ENCODE measurements at regions not wholly inside any gene's neighbourhood (a gene's known extent, or its start where the extent isn't known, plus 50 kb on each side); places are given as distances from the start of the nearest gene placed in this dataset.

DNA sequence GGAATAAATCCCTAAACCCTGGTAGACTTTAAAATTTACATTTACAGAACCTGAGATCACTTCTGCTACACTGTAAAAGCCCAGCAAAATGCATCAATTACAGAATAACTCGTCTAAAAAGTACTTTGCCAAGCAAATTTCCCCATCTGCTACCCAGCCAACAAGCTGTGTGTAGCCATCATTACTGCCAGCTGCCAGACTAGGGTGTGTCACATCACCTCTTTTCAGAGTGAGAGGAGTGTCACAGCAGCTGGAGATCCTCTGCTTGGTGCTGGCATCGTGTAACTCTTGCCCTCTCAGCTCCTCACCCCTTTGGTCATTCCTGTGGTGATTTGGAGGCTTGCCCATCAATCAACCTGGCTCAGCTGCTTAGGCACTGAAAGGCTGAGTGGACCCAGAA, 340.4 kb upstream of the MMADHC start:
- Histone ChIP-seq H3K36me3 (ENCODE audit: control insufficient read depth, insufficient read depth, low read length) (no peaks in the 10 kb centered on the region), H3K4me1 (ENCODE audit: control insufficient read depth, insufficient read depth, low read length) (no peaks in the 10 kb centered on the region), H3K27me3 (ENCODE audit: control insufficient read depth, insufficient read depth, low read length) (no peaks in the 10 kb centered on the region), H3K27ac (ENCODE audit: low read depth, low read length) (no peak overlapping the region), H3K4me3 (ENCODE audit: low read length) (no peak overlapping the region), H3K9ac (ENCODE audit: low read length) (no peak overlapping the region)

DNA sequence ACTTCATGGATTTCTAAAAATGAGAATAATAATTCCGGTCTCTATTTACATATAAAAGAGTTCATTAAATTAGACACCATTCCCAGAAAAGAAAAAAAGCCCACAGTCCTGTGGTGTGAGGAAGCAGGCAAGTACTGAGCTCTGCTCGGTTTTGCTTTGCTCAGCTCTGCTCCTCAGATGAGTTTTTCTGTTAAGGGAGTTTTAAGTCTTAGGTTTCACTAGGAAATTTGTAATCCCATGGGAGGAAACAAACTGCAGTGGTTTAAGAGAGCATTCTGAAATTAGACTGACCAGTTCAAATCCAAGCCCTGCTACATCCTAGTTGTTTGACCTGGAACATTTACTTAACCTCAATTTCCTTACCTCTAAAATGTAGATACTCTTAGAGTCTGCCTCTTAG, 338.6 kb upstream of the MMADHC start:
- Histone ChIP-seq H3K9ac (ENCODE audit: low read length) (no peak overlapping the region), H3K27me3 (ENCODE audit: control insufficient read depth, insufficient read depth, low read length) (no peaks in the 10 kb centered on the region), H3K27ac (ENCODE audit: low read depth, low read length) (no peak overlapping the region), H3K4me3 (ENCODE audit: low read length) (no peak overlapping the region), H3K4me1 (ENCODE audit: control insufficient read depth, insufficient read depth, low read length) (no peaks in the 10 kb centered on the region), H3K36me3 (ENCODE audit: control insufficient read depth, insufficient read depth, low read length) (no peaks in the 10 kb centered on the region)

DNA sequence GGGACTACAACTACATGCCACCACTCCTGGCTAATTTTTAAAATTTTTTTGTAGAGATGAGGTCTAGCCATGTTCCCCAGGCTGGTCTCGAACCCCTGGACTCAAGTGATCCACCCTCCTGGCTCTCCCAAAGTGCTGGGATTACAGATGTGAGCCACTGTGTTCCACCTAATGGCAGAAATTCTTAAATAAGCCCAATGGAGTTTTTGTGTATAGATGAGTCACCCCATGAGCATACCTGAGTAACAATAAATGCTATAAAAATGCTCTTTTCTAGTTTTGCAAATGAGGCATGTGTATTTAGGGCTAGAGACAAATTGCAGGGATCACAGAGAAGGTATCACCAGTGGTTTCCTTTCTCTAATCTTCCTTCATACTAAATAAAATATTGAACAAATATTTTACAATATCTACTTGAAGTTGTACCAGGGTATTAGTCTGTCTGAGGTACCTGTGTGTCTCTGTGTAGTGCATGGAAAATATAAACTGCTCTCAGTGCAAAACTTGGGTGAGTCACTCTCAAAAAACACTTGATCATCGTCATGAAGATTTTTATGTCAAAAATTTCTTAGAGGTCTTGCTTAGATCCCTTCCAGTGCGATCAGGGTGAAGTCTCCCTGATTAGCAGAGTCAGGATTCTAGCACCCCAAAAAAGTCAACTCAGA, 337.1 kb upstream of the MMADHC start:
- H3K4me3 ChIP-seq (ENCODE audit: low read length), result no peak overlapping the region
- H3K27ac ChIP-seq (ENCODE audit: low read depth, low read length), result no peak overlapping the region
- H3K36me3 ChIP-seq (ENCODE audit: control insufficient read depth, insufficient read depth, low read length), result no peaks in the 10 kb centered on the region
- H3K9ac ChIP-seq (ENCODE audit: low read length), result no peak overlapping the region
- no peaks in the 10 kb centered on the region for H3K4me1 ChIP-seq (ENCODE audit: control insufficient read depth, insufficient read depth, low read length)
- no peaks in the 10 kb centered on the region for H3K27me3 ChIP-seq (ENCODE audit: control insufficient read depth, insufficient read depth, low read length)

DNA sequence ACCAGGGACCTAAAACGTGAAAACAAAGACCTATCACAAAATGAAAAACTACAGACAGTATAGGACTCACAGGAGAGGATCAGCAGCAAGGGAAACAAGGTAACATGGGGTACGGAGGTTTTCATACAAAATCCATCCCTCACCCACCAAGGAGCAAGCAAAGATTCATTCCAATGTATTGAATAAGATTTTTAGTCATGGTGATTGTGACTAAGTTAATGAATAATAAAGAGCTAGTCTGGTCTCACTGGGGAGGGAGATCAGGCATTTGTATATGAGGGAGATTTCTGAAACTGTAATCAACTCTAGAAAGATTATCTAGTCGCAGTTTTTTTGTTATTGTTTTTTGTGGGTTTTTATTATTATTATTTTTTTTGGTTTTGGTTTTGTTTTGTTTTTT, 336.5 kb upstream of the MMADHC start:
- Histone ChIP-seq H3K27ac (ENCODE audit: low read depth, low read length) (no peak overlapping the region), H3K9ac (ENCODE audit: low read length) (no peak overlapping the region), H3K4me3 (ENCODE audit: low read length) (no peak overlapping the region), H3K36me3 (ENCODE audit: control insufficient read depth, insufficient read depth, low read length) (no peaks in the 10 kb centered on the region), H3K4me1 (ENCODE audit: control insufficient read depth, insufficient read depth, low read length) (no peaks in the 10 kb centered on the region), H3K27me3 (ENCODE audit: control insufficient read depth, insufficient read depth, low read length) (no peaks in the 10 kb centered on the region)

DNA sequence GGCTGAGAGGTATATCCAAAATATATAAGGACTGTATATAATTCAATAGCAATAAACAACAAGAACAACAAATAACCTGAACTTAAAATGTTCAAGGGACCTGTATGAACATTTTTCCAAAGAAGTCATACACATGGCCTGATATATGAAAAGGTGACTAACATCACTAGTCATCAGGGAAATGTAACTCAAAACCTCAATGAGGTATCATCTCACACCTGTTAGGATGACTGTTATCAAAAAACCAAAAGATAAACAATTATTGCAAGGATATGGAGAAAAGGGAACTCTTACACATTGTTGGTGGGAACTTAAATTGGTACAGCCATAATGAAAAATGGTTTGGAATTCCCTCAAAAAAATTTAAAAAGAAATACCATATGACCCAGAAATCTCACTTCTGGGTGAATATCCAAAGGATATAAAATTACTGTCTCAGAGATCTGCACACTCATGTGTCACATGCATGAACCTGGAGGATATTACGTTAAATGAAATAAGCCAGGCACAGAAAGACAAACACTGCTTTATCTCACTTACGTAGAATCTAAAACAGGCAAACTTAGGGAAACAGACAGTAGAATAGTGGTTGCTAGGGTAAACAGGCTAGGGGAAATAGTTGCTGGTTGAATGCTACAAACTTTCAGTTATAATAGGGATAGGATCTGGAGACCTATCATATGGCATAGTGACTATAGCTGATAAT, 334.5 kb upstream of the MMADHC start:
- Histone ChIP-seq H3K36me3 (ENCODE audit: control insufficient read depth, insufficient read depth, low read length) (no peaks in the 10 kb centered on the region), H3K27me3 (ENCODE audit: control insufficient read depth, insufficient read depth, low read length) (no peaks in the 10 kb centered on the region), H3K27ac (ENCODE audit: low read depth, low read length) (no peak overlapping the region), H3K4me3 (ENCODE audit: low read length) (no peak overlapping the region), H3K9ac (ENCODE audit: low read length) (no peak overlapping the region), H3K4me1 (ENCODE audit: control insufficient read depth, insufficient read depth, low read length) (no peaks in the 10 kb centered on the region)

DNA sequence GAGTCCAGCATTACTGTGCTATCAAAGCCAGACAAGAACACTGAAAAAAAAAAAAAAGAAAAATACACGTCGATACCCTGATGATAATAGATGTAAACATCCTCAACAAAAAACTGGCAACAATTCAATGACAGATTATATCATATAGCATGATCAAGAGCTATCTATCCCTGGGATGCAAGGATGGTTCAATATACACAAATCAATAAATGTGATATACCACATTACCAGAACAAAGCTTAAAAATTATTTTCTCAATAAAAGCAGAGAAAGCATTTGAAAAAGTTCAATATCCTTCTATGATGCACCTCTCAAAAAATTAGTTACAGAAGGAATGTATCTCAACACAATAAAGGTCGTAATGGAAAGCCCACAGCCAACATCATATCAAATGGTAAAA, 332.8 kb upstream of the MMADHC start:
- H3K27me3 ChIP-seq (ENCODE audit: control insufficient read depth, insufficient read depth, low read length), result no peaks in the 10 kb centered on the region
- H3K27ac ChIP-seq (ENCODE audit: low read depth, low read length), result no peak overlapping the region
- H3K4me1 ChIP-seq (ENCODE audit: control insufficient read depth, insufficient read depth, low read length), result no peaks in the 10 kb centered on the region
- no peaks in the 10 kb centered on the region for H3K36me3 ChIP-seq (ENCODE audit: control insufficient read depth, insufficient read depth, low read length)
- no peak overlapping the region for H3K9ac ChIP-seq (ENCODE audit: low read length)
- H3K4me3 ChIP-seq (ENCODE audit: low read length), result no peak overlapping the region

DNA sequence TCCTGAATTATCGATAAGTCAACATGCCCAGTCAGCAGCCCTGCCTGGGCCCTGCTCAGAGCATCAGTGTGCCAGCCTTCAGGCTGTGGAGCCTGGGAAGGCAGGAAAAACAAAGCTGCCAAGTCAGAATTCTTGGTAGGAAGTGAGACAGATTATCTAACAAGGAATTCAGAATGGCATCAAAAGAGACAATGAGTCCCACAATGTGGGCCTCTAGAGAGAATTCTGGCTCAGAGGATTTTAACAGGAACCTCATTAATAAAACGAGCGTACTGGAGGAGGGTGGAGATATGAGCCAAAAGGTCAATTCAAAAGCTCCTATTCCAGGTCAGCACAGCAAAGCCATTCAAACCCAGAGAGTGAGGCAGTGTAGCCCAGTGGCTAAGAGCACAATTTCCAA, 327.6 kb upstream of the MMADHC start:
- no peak overlapping the region for H3K4me3 ChIP-seq (ENCODE audit: low read length)
- H3K36me3 ChIP-seq (ENCODE audit: control insufficient read depth, insufficient read depth, low read length), result no peaks in the 10 kb centered on the region
- H3K27ac ChIP-seq (ENCODE audit: low read depth, low read length), result no peak overlapping the region
- H3K9ac ChIP-seq (ENCODE audit: low read length), result no peak overlapping the region
- no peaks in the 10 kb centered on the region for H3K27me3 ChIP-seq (ENCODE audit: control insufficient read depth, insufficient read depth, low read length)
- no peaks in the 10 kb centered on the region for H3K4me1 ChIP-seq (ENCODE audit: control insufficient read depth, insufficient read depth, low read length)

DNA sequence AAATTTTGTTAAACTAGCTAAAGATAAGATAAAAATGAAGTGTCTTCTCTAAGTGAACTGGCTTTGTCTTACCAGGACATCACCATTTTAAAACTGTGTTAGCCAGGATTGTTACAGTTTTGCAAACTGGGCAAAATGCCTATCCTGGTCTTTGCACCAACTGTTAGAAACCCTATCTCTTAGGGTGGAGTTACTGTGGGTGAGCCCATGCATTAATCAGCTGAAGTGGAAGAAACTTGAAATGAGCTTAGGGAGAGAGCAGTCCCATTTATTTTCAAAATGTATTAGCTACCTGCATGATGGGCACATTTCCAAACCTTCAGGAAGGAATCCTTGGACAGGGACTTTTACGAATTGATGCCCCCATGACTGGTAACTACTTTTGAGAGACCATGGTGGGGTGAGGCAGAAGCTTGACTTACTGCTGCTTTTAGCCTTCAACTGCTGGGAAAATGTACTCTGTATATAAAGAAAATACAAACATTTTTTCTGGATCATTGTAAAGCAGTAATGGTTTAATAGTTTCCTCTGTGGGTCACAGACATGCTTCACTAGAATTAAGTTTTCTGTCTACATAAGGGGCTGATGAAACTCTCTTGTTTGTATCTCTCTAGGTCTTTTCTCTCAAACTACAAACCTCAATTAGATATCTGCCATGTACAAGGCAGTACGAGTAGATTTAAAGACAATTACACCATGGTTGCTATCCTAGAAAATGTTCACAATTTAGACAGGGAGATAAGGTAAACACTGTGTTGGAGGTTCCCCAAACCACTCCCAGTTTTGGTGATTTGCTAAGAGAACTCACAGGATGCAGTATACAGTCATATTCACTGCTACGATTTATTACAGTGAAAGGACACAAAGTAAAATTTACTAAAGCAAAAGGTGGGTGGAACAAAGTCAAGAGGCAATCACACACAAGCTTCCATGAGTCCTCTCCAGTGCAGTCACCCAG, 321.4 kb upstream of the MMADHC start:
- H3K4me3 ChIP-seq (ENCODE audit: low read length), result no peak overlapping the region
- no peak overlapping the region for H3K9ac ChIP-seq (ENCODE audit: low read length)
- no peak overlapping the region for H3K27ac ChIP-seq (ENCODE audit: low read depth, low read length)
- H3K4me1 ChIP-seq (ENCODE audit: control insufficient read depth, insufficient read depth, low read length), result no peaks in the 10 kb centered on the region
- H3K36me3 ChIP-seq (ENCODE audit: control insufficient read depth, insufficient read depth, low read length), result no peaks in the 10 kb centered on the region
- H3K27me3 ChIP-seq (ENCODE audit: control insufficient read depth, insufficient read depth, low read length), result no peaks in the 10 kb centered on the region

DNA sequence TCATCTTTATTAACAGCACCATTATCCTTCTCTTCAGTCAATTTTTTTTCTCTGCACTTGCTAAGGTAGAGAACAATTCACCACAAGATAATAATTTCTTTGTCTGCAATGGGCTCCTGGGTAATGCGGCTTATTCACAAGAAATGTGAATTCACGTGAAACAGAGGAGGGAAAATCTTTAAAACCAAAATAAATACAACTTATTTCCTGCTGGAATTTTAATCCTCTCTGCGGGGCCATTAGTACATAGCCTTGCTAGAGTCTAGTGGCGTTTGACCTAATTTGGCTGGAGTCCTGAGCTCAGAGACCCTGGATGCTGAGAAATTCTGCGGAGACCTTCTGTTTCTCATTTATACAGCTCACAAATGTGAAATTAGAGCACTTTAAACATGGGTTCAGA, 319.3 kb upstream of the MMADHC start:
- Histone ChIP-seq H3K27ac (ENCODE audit: low read depth, low read length) (no peak overlapping the region), H3K9ac (ENCODE audit: low read length) (no peak overlapping the region), H3K4me1 (ENCODE audit: control insufficient read depth, insufficient read depth, low read length) (no peaks in the 10 kb centered on the region), H3K36me3 (ENCODE audit: control insufficient read depth, insufficient read depth, low read length) (no peaks in the 10 kb centered on the region), H3K27me3 (ENCODE audit: control insufficient read depth, insufficient read depth, low read length) (no peaks in the 10 kb centered on the region), H3K4me3 (ENCODE audit: low read length) (no peak overlapping the region)

DNA sequence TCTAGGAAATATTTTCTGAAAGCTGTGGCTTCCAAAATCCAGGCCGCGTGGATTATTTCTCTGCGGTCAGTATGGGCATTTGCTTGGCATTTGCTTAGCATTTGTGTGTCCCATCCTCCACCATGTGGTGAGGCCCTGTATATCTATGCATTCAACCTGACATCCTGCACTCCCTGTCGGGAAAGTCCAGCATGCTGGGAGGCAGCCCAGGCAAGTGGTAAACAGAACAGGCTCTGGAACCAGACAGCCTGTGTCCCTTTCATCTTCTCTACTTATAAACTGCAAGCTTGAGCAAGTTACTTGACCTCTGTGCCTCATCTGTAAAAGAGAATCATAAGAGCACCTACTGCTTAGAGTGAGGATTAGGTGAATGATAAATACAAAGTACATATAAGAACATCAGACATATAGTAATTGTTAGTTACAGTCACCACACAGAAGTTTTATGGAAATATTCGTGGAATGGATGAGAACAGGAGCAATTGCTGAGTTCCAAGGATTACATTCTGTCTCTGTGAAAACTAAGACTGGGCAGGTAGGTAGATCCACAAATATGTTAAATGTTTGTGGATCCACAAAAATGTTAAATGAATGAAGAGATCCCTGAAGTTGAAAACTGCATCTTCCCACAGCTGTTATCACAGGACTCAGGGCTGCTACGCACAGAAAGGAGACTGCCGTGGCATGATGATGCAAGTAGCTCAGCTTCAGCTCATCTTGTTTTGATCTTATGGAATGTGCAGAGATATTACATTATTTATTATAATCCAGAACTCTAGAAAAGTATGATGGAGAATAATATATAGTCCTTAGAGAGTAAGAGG, 317.0 kb upstream of the MMADHC start:
- Histone ChIP-seq H3K9ac (ENCODE audit: low read length) (no peak overlapping the region), H3K27ac (ENCODE audit: low read depth, low read length) (no peak overlapping the region), H3K4me3 (ENCODE audit: low read length) (no peak overlapping the region), H3K4me1 (ENCODE audit: control insufficient read depth, insufficient read depth, low read length) (no peaks in the 10 kb centered on the region), H3K27me3 (ENCODE audit: control insufficient read depth, insufficient read depth, low read length) (no peaks in the 10 kb centered on the region), H3K36me3 (ENCODE audit: control insufficient read depth, insufficient read depth, low read length) (no peaks in the 10 kb centered on the region)

DNA sequence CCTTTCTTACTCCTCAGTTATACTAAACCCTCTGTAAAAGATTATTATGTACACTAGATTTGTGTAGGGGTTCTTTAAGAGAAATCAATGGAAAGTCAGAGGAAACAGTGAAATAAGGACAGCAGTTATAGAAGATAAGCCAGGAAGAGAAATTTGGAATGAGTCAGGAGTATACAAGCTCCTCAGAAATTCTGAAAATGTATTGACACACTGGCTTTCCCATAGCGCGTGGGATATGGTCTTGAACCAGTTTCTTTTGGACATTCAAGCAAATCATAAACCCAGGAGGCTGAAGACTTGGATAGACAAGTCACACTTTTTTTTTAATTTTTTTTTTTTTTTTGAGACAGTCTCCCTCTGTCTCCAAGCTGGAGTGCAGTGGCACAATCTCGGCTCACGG, 316.1 kb upstream of the MMADHC start:
- no peaks in the 10 kb centered on the region for H3K4me1 ChIP-seq (ENCODE audit: control insufficient read depth, insufficient read depth, low read length)
- no peak overlapping the region for H3K9ac ChIP-seq (ENCODE audit: low read length)
- no peaks in the 10 kb centered on the region for H3K27me3 ChIP-seq (ENCODE audit: control insufficient read depth, insufficient read depth, low read length)
- no peaks in the 10 kb centered on the region for H3K36me3 ChIP-seq (ENCODE audit: control insufficient read depth, insufficient read depth, low read length)
- H3K27ac ChIP-seq (ENCODE audit: low read depth, low read length), result no peak overlapping the region
- H3K4me3 ChIP-seq (ENCODE audit: low read length), result no peak overlapping the region

DNA sequence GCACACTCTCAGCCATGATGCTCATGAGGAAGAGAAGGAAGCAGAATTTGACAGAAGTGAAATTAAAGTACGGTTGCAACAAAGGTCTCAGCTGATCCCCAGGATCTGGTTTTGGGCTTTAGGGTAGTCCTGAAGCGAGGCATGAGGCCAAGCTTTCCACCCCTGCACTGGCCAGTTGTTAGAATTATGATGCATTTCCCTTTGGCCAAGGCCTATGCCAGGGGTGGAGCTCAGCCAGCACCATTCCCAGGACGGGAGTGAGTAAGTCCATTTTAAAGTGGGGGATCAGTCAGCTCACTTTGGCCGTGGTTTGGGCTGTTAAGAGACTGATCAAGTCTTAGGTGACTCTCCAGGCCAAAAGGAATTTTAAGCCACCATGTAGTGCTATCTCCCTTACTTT, 314.5 kb upstream of the MMADHC start:
- Histone ChIP-seq H3K9ac (ENCODE audit: low read length) (no peak overlapping the region), H3K27ac (ENCODE audit: low read depth, low read length) (no peak overlapping the region), H3K4me1 (ENCODE audit: control insufficient read depth, insufficient read depth, low read length) (no peaks in the 10 kb centered on the region), H3K36me3 (ENCODE audit: control insufficient read depth, insufficient read depth, low read length) (no peaks in the 10 kb centered on the region), H3K4me3 (ENCODE audit: low read length) (no peak overlapping the region), H3K27me3 (ENCODE audit: control insufficient read depth, insufficient read depth, low read length) (no peaks in the 10 kb centered on the region)

All from rectal smooth muscle tissue (tissue), 1 donor.